ENCODE measurements at regions not wholly inside any gene's neighbourhood (a gene's known extent, or its start where the extent isn't known, plus 50 kb on each side); places are given as distances from the start of the nearest gene placed in this dataset.

DNA sequence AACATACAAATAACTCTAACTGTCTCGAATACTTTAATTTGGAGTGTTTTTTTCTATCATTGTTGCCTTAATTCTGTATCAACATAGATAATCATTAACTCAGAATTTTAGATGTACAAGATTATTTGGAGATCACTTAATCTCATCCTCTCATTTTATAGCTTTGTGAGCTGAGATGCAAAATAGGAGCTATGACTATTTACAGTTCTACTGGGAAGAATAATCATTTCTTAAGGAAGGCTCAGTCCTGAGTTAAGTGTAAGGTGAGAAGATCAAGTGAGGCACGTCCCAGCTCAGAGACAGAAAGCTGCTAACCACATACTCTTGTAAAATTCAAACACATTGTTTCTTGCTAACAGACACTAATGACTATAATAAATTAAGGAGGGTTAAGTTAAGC lies 66.2 kb downstream of the CCDC54 start:
- TF ChIP-seq, protein P1, sequence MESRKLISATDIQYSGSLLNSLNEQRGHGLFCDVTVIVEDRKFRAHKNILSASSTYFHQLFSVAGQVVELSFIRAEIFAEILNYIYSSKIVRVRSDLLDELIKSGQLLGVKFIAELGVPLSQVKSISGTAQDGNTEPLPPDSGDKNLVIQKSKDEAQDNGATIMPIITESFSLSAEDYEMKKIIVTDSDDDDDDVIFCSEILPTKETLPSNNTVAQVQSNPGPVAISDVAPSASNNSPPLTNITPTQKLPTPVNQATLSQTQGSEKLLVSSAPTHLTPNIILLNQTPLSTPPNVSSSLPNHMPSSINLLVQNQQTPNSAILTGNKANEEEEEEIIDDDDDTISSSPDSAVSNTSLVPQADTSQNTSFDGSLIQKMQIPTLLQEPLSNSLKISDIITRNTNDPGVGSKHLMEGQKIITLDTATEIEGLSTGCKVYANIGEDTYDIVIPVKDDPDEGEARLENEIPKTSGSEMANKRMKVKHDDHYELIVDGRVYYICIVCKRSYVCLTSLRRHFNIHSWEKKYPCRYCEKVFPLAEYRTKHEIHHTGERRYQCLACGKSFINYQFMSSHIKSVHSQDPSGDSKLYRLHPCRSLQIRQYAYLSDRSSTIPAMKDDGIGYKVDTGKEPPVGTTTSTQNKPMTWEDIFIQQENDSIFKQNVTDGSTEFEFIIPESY (IDR thresholded peaks at IDR 0.05): no peak
- no peak for TF ChIP-seq FOXA1 (IDR thresholded peaks at IDR 0.05)
- TF ChIP-seq FOXA2 (IDR thresholded peaks at IDR 0.05): no peak
- no peak for TF ChIP-seq HNF4A (conservative IDR thresholded peaks at IDR 0.05)
- TF ChIP-seq RXRA (IDR thresholded peaks at IDR 0.05): no peak
- Histone ChIP-seq H3K36me3 (ENCODE audit: control insufficient read depth in 4 of 4, insufficient read depth in 3 of 4, low read depth in 1 of 4, low read length in 3 of 4) (no peaks in the 10 kb centered on the region), H3K27ac (ENCODE audit: low read depth in 1 of 2, low read length in 2 of 2) (no peak overlapping the region), H3K9me3 (ENCODE audit: control insufficient read depth in 4 of 4, low read length in 3 of 4) (no peaks in the 10 kb centered on the region), H3K4me3 (ENCODE audit: low read depth in 1 of 3, low read length in 3 of 3) (no peak overlapping the region), H3K27me3 (ENCODE audit: control insufficient read depth in 4 of 4, insufficient read depth in 4 of 4, low read length in 3 of 4) (no peaks in the 10 kb centered on the region), H3K9ac (ENCODE audit: low read depth in 1 of 2, low read length in 2 of 2) (no peak overlapping the region), H3K4me1 (ENCODE audit: control insufficient read depth in 4 of 4, insufficient read depth in 4 of 4, low read length in 3 of 4) (no peaks in the 10 kb centered on the region)
- no peak for DNase-seq (ENCODE audit: low spot score)
- 63% methylated on average over 2 of the region's 2 CpGs for WGBS

DNA sequence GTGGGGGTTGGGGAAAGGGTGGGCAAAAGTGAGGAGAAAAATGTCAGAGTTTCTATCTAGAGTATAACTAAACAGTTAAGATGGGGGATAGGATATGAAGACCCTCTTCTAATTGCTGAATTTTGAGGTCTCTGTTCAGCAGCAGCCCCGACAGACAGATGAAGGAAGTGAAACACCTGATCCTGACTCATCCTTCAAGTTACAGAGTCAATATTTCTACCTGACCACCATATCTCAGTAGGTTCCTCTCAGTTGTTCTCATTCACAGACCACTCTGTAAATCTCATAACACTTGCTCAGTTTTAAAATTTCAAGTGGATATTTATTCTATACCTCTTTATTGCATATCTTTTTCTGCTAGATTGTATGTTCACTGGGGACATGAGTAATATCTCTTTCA lies 69.5 kb downstream of the CCDC54 start:
- no peaks in the 10 kb centered on the region for H3K4me1 ChIP-seq (ENCODE audit: control insufficient read depth in 4 of 4, insufficient read depth in 4 of 4, low read length in 3 of 4)
- no peak overlapping the region for H3K9ac ChIP-seq (ENCODE audit: low read depth in 1 of 2, low read length in 2 of 2)
- H3K36me3 ChIP-seq (ENCODE audit: control insufficient read depth in 4 of 4, insufficient read depth in 3 of 4, low read depth in 1 of 4, low read length in 3 of 4): no peaks in the 10 kb centered on the region
- no peaks in the 10 kb centered on the region for H3K27me3 ChIP-seq (ENCODE audit: control insufficient read depth in 4 of 4, insufficient read depth in 4 of 4, low read length in 3 of 4)
- H3K27ac ChIP-seq (ENCODE audit: low read depth in 1 of 2, low read length in 2 of 2): no peak overlapping the region
- TF ChIP-seq, protein P2, sequence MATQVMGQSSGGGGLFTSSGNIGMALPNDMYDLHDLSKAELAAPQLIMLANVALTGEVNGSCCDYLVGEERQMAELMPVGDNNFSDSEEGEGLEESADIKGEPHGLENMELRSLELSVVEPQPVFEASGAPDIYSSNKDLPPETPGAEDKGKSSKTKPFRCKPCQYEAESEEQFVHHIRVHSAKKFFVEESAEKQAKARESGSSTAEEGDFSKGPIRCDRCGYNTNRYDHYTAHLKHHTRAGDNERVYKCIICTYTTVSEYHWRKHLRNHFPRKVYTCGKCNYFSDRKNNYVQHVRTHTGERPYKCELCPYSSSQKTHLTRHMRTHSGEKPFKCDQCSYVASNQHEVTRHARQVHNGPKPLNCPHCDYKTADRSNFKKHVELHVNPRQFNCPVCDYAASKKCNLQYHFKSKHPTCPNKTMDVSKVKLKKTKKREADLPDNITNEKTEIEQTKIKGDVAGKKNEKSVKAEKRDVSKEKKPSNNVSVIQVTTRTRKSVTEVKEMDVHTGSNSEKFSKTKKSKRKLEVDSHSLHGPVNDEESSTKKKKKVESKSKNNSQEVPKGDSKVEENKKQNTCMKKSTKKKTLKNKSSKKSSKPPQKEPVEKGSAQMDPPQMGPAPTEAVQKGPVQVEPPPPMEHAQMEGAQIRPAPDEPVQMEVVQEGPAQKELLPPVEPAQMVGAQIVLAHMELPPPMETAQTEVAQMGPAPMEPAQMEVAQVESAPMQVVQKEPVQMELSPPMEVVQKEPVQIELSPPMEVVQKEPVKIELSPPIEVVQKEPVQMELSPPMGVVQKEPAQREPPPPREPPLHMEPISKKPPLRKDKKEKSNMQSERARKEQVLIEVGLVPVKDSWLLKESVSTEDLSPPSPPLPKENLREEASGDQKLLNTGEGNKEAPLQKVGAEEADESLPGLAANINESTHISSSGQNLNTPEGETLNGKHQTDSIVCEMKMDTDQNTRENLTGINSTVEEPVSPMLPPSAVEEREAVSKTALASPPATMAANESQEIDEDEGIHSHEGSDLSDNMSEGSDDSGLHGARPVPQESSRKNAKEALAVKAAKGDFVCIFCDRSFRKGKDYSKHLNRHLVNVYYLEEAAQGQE (IDR thresholded peaks at IDR 0.05): no peak
- TF ChIP-seq FOXA1 (IDR thresholded peaks at IDR 0.05) (no peak), FOXA2 (IDR thresholded peaks at IDR 0.05) (no peak), HNF4G (IDR thresholded peaks at IDR 0.05) (no peak), RAD21 (IDR thresholded peaks at IDR 0.05) (no peak), TAF1 (conservative IDR thresholded peaks at IDR 0.05) (no peak), GABPA (IDR thresholded peaks at IDR 0.05 in 1 of 2, conservative IDR thresholded peaks at IDR 0.05 in 1 of 2) (no peak), HNF4A (conservative IDR thresholded peaks at IDR 0.05) (no peak), JUND (IDR thresholded peaks at IDR 0.05) (no peak), NR2F2 (IDR thresholded peaks at IDR 0.05) (no peak)
- TF ChIP-seq, protein P3, sequence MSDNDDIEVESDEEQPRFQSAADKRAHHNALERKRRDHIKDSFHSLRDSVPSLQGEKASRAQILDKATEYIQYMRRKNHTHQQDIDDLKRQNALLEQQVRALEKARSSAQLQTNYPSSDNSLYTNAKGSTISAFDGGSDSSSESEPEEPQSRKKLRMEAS (IDR thresholded peaks at IDR 0.05): no peak
- TF ChIP-seq, protein P4, sequence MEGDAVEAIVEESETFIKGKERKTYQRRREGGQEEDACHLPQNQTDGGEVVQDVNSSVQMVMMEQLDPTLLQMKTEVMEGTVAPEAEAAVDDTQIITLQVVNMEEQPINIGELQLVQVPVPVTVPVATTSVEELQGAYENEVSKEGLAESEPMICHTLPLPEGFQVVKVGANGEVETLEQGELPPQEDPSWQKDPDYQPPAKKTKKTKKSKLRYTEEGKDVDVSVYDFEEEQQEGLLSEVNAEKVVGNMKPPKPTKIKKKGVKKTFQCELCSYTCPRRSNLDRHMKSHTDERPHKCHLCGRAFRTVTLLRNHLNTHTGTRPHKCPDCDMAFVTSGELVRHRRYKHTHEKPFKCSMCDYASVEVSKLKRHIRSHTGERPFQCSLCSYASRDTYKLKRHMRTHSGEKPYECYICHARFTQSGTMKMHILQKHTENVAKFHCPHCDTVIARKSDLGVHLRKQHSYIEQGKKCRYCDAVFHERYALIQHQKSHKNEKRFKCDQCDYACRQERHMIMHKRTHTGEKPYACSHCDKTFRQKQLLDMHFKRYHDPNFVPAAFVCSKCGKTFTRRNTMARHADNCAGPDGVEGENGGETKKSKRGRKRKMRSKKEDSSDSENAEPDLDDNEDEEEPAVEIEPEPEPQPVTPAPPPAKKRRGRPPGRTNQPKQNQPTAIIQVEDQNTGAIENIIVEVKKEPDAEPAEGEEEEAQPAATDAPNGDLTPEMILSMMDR (IDR thresholded peaks at IDR 0.05; ENCODE audit: low read depth, low read length, missing input control): no peak
- TF ChIP-seq, protein P5, sequence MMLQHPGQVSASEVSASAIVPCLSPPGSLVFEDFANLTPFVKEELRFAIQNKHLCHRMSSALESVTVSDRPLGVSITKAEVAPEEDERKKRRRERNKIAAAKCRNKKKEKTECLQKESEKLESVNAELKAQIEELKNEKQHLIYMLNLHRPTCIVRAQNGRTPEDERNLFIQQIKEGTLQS (IDR thresholded peaks at IDR 0.05): no peak
- TF ChIP-seq, protein P1 (IDR thresholded peaks at IDR 0.05): no peak
- DNase-seq (ENCODE audit: low spot score): no peak
- H3K4me3 ChIP-seq (ENCODE audit: low read depth in 1 of 3, low read length in 3 of 3): no peak overlapping the region
- peaks cover 0 to 2% (median 0%) of the 10 kb centered on the region in 4 donors for H3K9me3 ChIP-seq (ENCODE audit: control insufficient read depth in 4 of 4, low read length in 3 of 4)
- 64% methylated on average over 1 of the region's 1 CpG for WGBS
